ENCODE measurements at regions not wholly inside any gene's neighbourhood (a gene's known extent, or its start where the extent isn't known, plus 50 kb on each side); places are given as distances from the start of the nearest gene placed in this dataset.
"Not testable (repeated sequence)": the region's sequence is repeated elsewhere in the genome, so short reads cannot be mapped to it uniquely, and the experiment has no call there.

- DNase-seq (ENCODE audit: low spot score): no peak
Observed at GRCh38 chr5:67814569-67815311, 400.8 kb upstream of the PIK3R1 start.

DNA sequence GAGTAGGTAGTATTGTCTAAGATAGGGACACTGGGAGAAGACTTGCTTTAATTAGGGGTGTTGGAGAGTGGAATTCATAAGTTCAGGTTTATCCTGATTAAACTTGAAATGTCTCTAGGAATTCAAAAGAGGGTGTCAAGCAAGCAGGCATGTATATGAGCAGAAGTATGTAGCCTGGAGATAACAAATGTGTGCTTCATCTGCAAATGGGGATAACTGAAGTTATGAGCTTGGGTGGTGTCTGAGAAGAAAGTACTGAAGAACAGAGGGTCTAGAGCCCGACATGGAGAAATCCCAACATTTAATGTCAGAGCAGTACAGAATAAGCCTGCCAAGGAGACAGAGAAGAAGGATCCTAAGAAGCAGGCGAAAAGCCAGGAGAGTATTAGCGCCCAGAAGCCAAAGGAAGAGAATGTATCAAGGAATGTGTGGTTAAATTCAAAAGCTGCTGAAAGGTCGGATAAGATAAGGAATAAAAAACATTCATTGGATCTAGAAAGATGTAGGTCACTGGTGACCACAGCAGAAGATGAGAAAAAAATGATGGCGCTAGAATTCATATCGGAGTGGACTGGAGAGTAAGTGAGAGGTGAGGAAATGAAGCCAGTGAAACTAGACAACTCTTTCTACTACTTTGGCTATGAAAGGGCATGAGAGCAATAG lies 401.5 kb upstream of the PIK3R1 start:
- DNase-seq (ENCODE audit: low spot score): no peak

GRCh38 chr5:67809589-67809988 lies 406.0 kb upstream of the PIK3R1 start:
- no peak for DNase-seq (ENCODE audit: low spot score)

GRCh38 chr5:67808340-67808739 lies 407.2 kb upstream of the PIK3R1 start:
- no peak for DNase-seq (ENCODE audit: low spot score)

- no peak for DNase-seq (ENCODE audit: low spot score)
Observed at GRCh38 chr5:67807439-67807888, 408.1 kb upstream of the PIK3R1 start.

GRCh38 chr5:67806654-67807438 lies 408.7 kb upstream of the PIK3R1 start:
- no peak for DNase-seq (ENCODE audit: low spot score)

DNA sequence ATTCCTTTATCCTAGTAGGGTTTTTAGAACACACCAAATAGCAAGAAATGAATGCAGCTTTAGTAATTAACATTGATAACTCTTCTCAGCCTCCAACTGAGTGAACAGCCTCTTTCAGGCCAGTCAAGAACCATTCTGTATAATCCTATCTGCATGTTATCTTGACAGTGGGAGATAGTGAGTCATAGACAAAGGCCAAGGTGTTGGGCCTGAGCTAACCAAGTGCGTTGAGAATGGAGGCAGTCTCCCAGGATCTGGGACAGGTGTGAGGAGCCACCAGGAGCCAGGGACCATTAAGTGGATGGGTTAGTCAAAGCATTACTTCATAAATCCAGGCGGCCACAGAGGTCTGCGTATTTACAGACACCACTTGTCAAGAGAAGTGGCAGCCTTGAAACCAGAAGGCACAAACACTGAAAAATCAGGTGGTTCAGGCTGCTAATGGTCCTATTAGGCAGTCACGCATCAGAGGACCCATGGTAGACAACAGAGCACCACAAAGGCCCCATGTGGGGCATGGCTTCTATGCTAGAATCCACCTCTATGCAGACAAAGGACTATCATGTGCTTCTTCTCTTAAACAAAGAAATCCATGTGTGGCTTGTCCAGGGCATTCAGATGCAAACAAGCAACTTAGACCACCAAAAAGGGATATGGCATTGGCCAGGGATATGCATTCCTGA lies 409.7 kb upstream of the PIK3R1 start:
- no peak for DNase-seq (ENCODE audit: low spot score)

DNA sequence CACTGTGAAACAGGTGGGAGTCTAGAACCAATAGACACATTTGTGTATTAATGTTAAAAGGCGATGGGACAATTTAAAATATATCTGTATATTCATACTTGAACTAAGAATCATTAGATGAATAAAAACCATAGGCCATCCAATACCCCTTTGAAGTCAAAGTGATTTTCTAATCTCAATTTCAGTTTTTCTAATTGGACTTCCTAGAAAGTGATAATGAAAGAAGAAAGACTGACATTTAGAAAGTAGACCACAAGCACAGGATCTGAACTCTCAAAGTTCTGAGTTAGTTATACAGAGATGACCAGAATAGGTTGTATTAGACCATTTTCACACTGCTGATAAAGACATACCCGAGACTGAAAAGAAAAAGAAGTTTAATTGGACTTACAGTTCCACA lies 412.8 kb upstream of the PIK3R1 start:
- DNase-seq (ENCODE audit: low spot score): no peak

DNA sequence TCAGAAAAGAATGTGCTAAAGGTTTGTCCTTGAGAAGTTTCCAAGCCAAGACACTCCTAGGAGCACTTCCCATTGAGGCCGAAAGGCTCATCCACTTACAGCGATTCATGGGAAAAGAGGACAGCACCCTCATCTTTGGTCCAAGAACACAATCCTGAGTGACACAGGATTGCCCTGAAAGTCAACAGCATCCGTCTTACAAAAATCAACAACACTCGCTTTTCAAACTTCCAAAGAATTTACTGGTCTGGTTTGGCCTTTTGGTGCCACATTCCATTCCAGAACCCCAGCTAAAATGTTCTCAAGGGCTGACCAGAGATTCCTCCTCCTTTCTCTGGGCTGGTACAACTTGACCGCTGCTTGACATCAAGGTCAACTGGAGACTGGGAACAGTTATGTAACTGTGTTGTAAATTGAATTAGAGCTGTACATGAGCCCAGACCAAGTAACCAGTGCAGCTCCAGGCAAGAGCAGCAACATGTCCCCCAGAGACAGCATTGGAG lies 415.8 kb upstream of the PIK3R1 start:
- peak; percentile 64 for DNase-seq (ENCODE audit: low spot score)

DNA sequence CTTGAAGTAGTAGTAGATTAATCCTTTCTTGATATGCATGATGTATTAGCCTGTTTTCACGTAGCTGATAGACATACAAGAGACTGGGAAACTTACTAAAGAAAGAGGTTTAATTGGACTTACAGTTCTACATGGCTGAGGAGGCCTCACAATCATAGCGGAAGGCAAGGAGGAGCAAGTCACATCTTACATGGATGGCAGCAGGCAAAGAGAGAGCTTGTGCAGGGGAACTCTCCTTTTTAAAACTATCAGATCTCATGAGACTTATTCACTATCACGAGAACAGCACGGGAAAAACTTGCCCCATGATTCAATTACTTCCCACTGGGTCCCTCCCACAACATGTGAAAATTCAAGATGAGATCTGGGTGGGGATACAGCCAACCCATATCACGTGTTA lies 417.1 kb upstream of the PIK3R1 start:
- DNase-seq (ENCODE audit: low spot score): not testable (repeated sequence)

GRCh38 chr5:67795781-67796477 lies 419.6 kb upstream of the PIK3R1 start:
- no peak for DNase-seq (ENCODE audit: low spot score)

DNA sequence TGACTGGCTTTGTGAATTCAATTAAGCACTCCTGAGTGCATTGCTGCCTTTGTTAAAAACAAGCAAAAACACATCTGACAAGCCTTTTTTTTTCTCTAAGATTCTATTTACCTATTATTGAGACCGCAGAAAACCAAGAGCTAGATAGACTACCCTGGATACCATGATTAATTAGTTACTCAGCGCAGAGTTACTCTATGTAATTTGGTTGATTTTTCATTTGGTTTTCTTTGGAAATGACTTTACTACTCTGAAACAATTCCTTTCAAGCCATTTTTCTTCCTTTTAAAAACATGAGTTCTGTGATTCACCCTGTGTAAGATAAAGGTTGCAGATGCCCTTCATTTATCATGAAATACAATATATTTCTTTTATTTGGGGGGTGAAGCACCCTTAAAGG lies 421.6 kb upstream of the PIK3R1 start:
- DNase-seq (ENCODE audit: low spot score): no peak

DNA sequence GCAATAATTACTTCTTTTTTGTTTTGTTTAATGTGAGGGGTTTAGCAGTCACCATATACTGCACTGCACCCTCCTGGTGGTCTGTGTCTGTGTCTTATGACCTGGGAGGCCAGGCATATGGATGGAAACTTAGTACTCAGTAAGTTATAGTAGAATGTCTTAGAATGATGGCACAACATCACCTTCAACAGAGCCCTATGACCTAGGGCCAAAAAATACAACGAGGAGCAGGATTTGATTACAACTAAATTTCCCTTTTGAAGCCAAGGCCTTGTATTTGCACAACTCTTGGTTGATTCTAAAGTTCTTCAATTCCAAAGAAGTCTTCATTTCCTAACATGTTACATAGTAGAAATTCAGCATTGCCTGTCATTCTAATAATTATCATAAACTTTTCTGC lies 422.1 kb upstream of the PIK3R1 start:
- no peak for DNase-seq (ENCODE audit: low spot score)

- DNase-seq (ENCODE audit: low spot score): no peak
Observed at GRCh38 chr5:67792891-67793290, 422.7 kb upstream of the PIK3R1 start.

DNA sequence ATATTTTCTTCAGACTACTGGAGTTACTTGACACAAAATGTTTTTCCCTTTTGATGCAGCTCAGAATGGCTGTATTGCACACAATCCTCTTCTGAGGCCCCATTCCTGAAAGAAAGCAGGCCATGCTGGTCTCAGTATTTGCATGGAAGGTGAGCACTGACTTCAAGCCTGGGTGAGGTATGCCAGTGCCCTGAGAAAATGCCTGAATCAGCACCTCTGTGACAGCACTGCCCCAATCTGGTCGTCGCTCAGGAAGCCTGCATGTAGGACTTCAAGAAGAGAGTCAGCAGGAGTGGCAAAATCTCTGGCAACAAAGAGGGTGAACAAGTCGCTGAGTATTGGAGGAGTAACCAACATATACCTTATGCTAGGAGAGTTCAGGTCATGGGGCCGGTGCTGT lies 425.2 kb upstream of the PIK3R1 start:
- DNase-seq (ENCODE audit: low spot score): no peak

GRCh38 chr5:67779893-67780623 lies 435.5 kb upstream of the PIK3R1 start:
- not testable (repeated sequence) for DNase-seq (ENCODE audit: low spot score)

- DNase-seq (ENCODE audit: low spot score): no peak
Observed at GRCh38 chr5:67774786-67775185, 440.8 kb upstream of the PIK3R1 start.

DNA sequence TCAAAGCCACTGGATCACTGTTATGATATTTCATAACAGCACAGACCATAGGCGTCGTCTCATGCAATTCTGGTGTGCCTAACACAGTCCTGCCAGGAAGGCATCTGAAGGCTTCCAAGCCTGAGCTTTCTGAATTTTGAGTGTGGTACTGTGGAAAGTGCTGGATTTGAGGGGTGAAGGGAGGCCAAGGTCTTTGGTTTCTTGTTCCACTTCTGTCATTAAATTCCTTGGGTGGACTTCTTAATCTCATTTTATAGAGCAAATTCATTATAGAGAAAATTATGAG lies 441.3 kb upstream of the PIK3R1 start:
- DNase-seq (ENCODE audit: low spot score): no peak

DNA sequence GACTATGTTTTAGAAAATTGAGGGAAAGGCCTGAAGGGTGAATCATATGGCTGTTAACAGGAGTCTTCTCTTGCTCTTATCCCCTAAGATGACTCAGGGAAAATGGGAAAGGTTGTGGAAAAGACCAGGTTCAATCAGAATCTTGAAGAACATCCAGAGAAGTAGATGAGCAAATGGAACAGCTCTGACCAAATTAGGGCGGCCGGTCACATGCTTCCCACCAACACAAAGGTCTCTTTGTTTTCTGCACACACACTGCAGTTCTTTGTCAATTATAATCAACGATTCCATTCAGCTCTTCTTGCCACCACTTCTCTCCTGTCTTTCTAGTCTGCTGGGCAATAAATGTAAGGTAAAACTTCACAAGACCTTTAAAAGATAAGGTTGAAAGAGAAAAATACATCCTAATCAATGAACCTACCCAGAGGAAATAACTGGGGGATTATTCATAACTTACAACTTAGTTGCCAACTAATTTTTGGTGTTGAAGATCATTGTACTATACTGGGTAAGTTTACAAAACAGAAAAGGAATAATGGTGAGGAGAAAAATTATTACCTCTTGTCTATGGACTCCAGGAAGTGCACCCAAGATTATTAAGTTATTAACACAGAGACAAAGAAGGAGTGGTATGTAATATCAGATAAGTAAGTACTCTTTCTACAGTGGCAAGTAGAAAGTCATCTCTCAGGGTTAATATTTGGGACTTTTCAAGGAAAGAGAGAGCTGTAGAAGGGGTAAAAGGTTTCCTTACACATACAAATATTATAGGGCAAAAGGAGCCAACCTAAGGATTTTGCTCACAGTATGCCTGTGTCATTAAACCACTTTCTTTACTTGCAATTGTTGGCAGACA lies 441.9 kb upstream of the PIK3R1 start:
- DNase-seq (ENCODE audit: low spot score): peak; percentile 47

- DNase-seq (ENCODE audit: low spot score): no peak
Observed at GRCh38 chr5:67771791-67772190, 443.8 kb upstream of the PIK3R1 start.
